H1 (cell line): ENCODE measurements at regions not wholly inside any gene's neighbourhood (a gene's known extent, or its start where the extent isn't known, plus 50 kb on each side); places are given as distances from the start of the nearest gene placed in this dataset.

Source experiments
- CTCF ChIA-PET: fragments of 300-600 bp; sonication (Branson Sonifier 250); formaldehyde crosslinking; loops from one replicate; lab custom pipeline; 2021; ENCODE audit not compliant: partially characterized antibody; lab: Charles Lee
- POLR2A ChIA-PET: fragments of 300-600 bp; sonication (Branson Sonifier 250); formaldehyde crosslinking; loops from one replicate; lab custom pipeline; 2021; ENCODE audit warnings: inconsistent platforms; ENCODE audit not compliant: partially characterized antibody; lab: Charles Lee
- DNase-seq, 2 experiments: peaks; one replicate each; pipeline versions ENCODE4 v3.0.0 to v3.0.0-alpha.2; 2010 to 2022; ENCODE audit warnings: low spot score in 2 of 2, low read depth in 1 of 2, mixed read lengths in 1 of 2
- FAIRE-seq: peaks from 2 replicates; lab custom pipeline; 2011; peaks lifted over from hg19 to GRCh38; lab: Jason Lieb, UNC
- H2AFZ ChIP-seq: 2 replicates; pipeline ENCODE4 v1.8.1; 2012; ENCODE audit warnings: low read length, inconsistent platforms
- H2AK5ac ChIP-seq: 2 replicates; pipeline ENCODE4 v1.6.1; 2013; ENCODE audit warnings: low read depth, low read length
- H2BK120ac ChIP-seq: replicated peaks from 2 replicates; pipeline ENCODE3; 2013; ENCODE audit warnings: low read depth, low read length, inconsistent platforms
- H2BK12ac ChIP-seq: 2 replicates; pipeline ENCODE4 v1.6.1; 2013; ENCODE audit warnings: low read depth, low read length
- H2BK15ac ChIP-seq: 2 replicates; pipeline ENCODE4 v1.6.1; 2013; ENCODE audit warnings: low read length
- H2BK20ac ChIP-seq: 2 replicates; pipeline ENCODE4 v1.6.1; 2013; ENCODE audit warnings: low read length
- H2BK5ac ChIP-seq: 2 replicates; pipeline ENCODE4 v1.6.1; 2013; ENCODE audit warnings: low read depth, low read length
- H3K14ac ChIP-seq: 2 replicates; pipeline ENCODE4 v1.6.1; 2013; ENCODE audit warnings: inconsistent platforms; ENCODE audit not compliant: insufficient read length
- H3K18ac ChIP-seq: 2 replicates; pipeline ENCODE4 v1.6.1; 2013; ENCODE audit warnings: low read length; ENCODE audit errors: extremely low read depth
- H3K23ac ChIP-seq: 2 replicates; pipeline ENCODE4 v1.6.1; 2013; ENCODE audit warnings: inconsistent platforms; ENCODE audit not compliant: insufficient read length
- H3K23me2 ChIP-seq: 2 replicates; pipeline ENCODE4 v1.6.1; 2013; ENCODE audit warnings: low read depth, low read length
- H3K27ac ChIP-seq: 2 replicates; pipeline ENCODE4 v1.6.1; 2011; ENCODE audit warnings: low read depth, low read length, inconsistent platforms
- H3K27me3 ChIP-seq, 4 experiments: replicated peaks in 1 of 4; 1 replicate in 1 of 4; 2 replicates in 3 of 4; pipeline versions ENCODE4 v1.6.1 to v1.8.1; 2011 to 2013; ENCODE audit warnings: low read length in 3 of 4, mild to moderate bottlenecking in 3 of 4, inconsistent platforms in 2 of 4, mixed read lengths in 2 of 4, moderate library complexity in 1 of 4; ENCODE audit not compliant: control insufficient read depth in 3 of 4, insufficient read depth in 3 of 4; ENCODE audit errors: extremely low read depth in 1 of 4
- H3K36me3 ChIP-seq, 4 experiments: 2 replicates each; pipeline versions ENCODE4 v1.6.1 to v1.8.1; 2011 to 2013; ENCODE audit warnings: mild to moderate bottlenecking in 4 of 4, low read length in 3 of 4, moderate library complexity in 2 of 4, control low read depth in 1 of 4, inconsistent platforms in 1 of 4; ENCODE audit not compliant: insufficient read depth in 4 of 4, control insufficient read depth in 2 of 4
- H3K4ac ChIP-seq: replicated peaks from 2 replicates; pipeline ENCODE3; 2013; ENCODE audit warnings: low read length, low read depth, mixed read lengths, inconsistent platforms; ENCODE audit not compliant: insufficient read length
- H3K4me1 ChIP-seq, 4 experiments: replicated peaks in 1 of 4; 1 replicate in 1 of 4; 2 replicates in 3 of 4; pipeline versions ENCODE4 v1.6.1 to v1.8.1; 2011 to 2013; ENCODE audit warnings: low read length in 3 of 4, inconsistent platforms in 2 of 4, mixed read lengths in 1 of 4; ENCODE audit not compliant: insufficient read depth in 4 of 4, control insufficient read depth in 3 of 4
- H3K4me2 ChIP-seq, 2 experiments: 2 replicates each; pipeline versions ENCODE4 v1.6.1 to v1.8.1; 2011 to 2013; ENCODE audit warnings: low read depth in 2 of 2, low read length in 2 of 2, control low read depth in 1 of 2, inconsistent platforms in 1 of 2, mild to moderate bottlenecking in 1 of 2; ENCODE audit not compliant: insufficient read depth in 1 of 2
- H3K4me3 ChIP-seq, 4 experiments: fragments of 200-600, 300-600 bp in 1 of 4; sonication (generic), shearing (Covaris generic), sonication (Bioruptor Twin) in 1 of 4; 2 replicates each; pipeline versions ENCODE4 v1.5.1 to v1.8.1; 2011 to 2016; ENCODE audit warnings: low read length in 4 of 4, low read depth in 3 of 4, control low read depth in 2 of 4, inconsistent platforms in 2 of 4, mild to moderate bottlenecking in 2 of 4, mixed read lengths in 1 of 4, moderate library complexity in 1 of 4; ENCODE audit not compliant: insufficient read depth in 2 of 4; ENCODE audit errors: extremely low read depth in 1 of 4
- H3K56ac ChIP-seq: replicated peaks from 2 replicates; pipeline ENCODE3; 2013; ENCODE audit warnings: low read depth, mild to moderate bottlenecking, mixed read lengths, low read length, inconsistent platforms; ENCODE audit not compliant: insufficient read length
- H3K79me1 ChIP-seq: 2 replicates; pipeline ENCODE4 v1.6.1; 2013; ENCODE audit warnings: low read depth, low read length, control low read depth
- H3K79me2 ChIP-seq, 2 experiments: 2 replicates each; pipeline versions ENCODE4 v1.6.1 to v1.8.1; 2012 to 2013; ENCODE audit warnings: low read length in 2 of 2, mild to moderate bottlenecking in 2 of 2, inconsistent platforms in 1 of 2; ENCODE audit not compliant: insufficient read depth in 2 of 2, control insufficient read depth in 1 of 2
- H3K9ac ChIP-seq, 4 experiments: replicated peaks in 1 of 4; 1 replicate in 1 of 4; 2 replicates in 3 of 4; pipeline versions ENCODE4 v1.6.1 to v1.8.1; 2011 to 2013; ENCODE audit warnings: low read depth in 3 of 4, low read length in 3 of 4, control low read depth in 2 of 4, mild to moderate bottlenecking in 2 of 4, moderate library complexity in 2 of 4, inconsistent platforms in 1 of 4; ENCODE audit errors: extremely low read depth in 1 of 4
- H3K9me3 ChIP-seq, 2 experiments: 2 replicates each; pipeline versions ENCODE4 v1.6.1 to v1.8.1; 2012 to 2013; ENCODE audit warnings: mild to moderate bottlenecking in 2 of 2, moderate library complexity in 2 of 2, control low read depth in 1 of 2, inconsistent platforms in 1 of 2, low read depth in 1 of 2, low read length in 1 of 2, mixed read lengths in 1 of 2; ENCODE audit not compliant: insufficient read depth in 2 of 2
- H4K20me1 ChIP-seq, 2 experiments: replicated peaks in 1 of 2; 2 replicates each; pipeline versions ENCODE3 to v1.8.1; 2011 to 2013; ENCODE audit warnings: inconsistent platforms in 2 of 2, low read length in 2 of 2, mild to moderate bottlenecking in 1 of 2; ENCODE audit not compliant: insufficient read depth in 2 of 2, control insufficient read depth in 1 of 2
- H4K5ac ChIP-seq: 2 replicates; pipeline ENCODE4 v1.6.1; 2013; ENCODE audit warnings: low read length, low read depth, mixed read lengths, inconsistent platforms; ENCODE audit not compliant: insufficient read length
- H4K8ac ChIP-seq: 2 replicates; pipeline ENCODE4 v1.8.0; 2013; ENCODE audit warnings: mild to moderate bottlenecking, moderate library complexity, low read length, inconsistent platforms; ENCODE audit not compliant: insufficient read depth; ENCODE audit errors: extremely low read depth
- H4K91ac ChIP-seq: replicated peaks from 2 replicates; pipeline ENCODE3; 2013; ENCODE audit warnings: low read length, mixed read lengths, inconsistent platforms; ENCODE audit not compliant: insufficient read length
- BCL11A ChIP-seq, 2 experiments: IDR thresholded peaks; one replicate each; pipeline ENCODE4 v1.6.1; 2011; ENCODE audit warnings: low read depth in 2 of 2, low read length in 2 of 2, mild to moderate bottlenecking in 2 of 2
- GTF2F1 ChIP-seq: IDR thresholded peaks from 2 replicates; pipeline ENCODE4 v1.6.1; 2012; ENCODE audit warnings: low read depth, low read length, improper control_type of control experiment, borderline replicate concordance
- JUND ChIP-seq: IDR thresholded peaks from 2 replicates; pipeline ENCODE4 v1.6.1; 2011; ENCODE audit warnings: mild to moderate bottlenecking, improper control_type of control experiment, low read length
- SIRT6 ChIP-seq: IDR thresholded peaks from one replicate; pipeline ENCODE4 v1.7.1; 2012; ENCODE audit warnings: low read length, inconsistent platforms
- SP4 ChIP-seq: IDR thresholded peaks from 2 replicates; pipeline ENCODE4 v1.6.1; 2012; ENCODE audit warnings: low read length, inconsistent platforms
- TAF1 ChIP-seq: IDR thresholded peaks from 2 replicates; pipeline ENCODE4 v1.6.1; 2011; ENCODE audit warnings: mild to moderate bottlenecking, low read depth, low read length
- TBP ChIP-seq: IDR thresholded peaks from 2 replicates; pipeline ENCODE4 v1.6.1; 2011; ENCODE audit warnings: low read depth, low read length, improper control_type of control experiment

- FAIRE-seq = no peak
- CTCF ChIA-PET = interaction anchor here (1.9 kb wide), 1 partner anchor 111 kb away, joined by 5 read pairs; no protein-coding TSS in a partner anchor
- POLR2A ChIA-PET = no interaction called here
These were observed 184.4 kb downstream of the HLX start for GRCh38 chr1:221063651-221064050.

More at GRCh38 chr1:221063651-221064050, 184.4 kb downstream of the HLX start:
- no peak for DNase-seq
- no peaks in the 10 kb centered on the region for H3K27me3 ChIP-seq
- no peak overlapping the region for H2BK20ac ChIP-seq
- H3K9ac ChIP-seq = no peak overlapping the region
- no peaks in the 10 kb centered on the region for H3K4me1 ChIP-seq
- H3K18ac ChIP-seq = no peak overlapping the region
- no peaks in the 10 kb centered on the region for H4K20me1 ChIP-seq
- no peak overlapping the region for H2BK5ac ChIP-seq
- no peak overlapping the region for H4K5ac ChIP-seq
- no peak overlapping the region for H3K27ac ChIP-seq
- no peak overlapping the region for H3K4me2 ChIP-seq
- H3K9me3 ChIP-seq = no peaks in the 10 kb centered on the region
- H3K23me2 ChIP-seq = no peaks in the 10 kb centered on the region
- no peak overlapping the region for H2AK5ac ChIP-seq
- H3K56ac ChIP-seq = no peak overlapping the region
- no peaks in the 10 kb centered on the region for H3K79me1 ChIP-seq
- no peak overlapping the region for H4K8ac ChIP-seq
- H3K23ac ChIP-seq = no peak overlapping the region
- no peak overlapping the region for H3K4ac ChIP-seq
- no peak overlapping the region for H2BK12ac ChIP-seq
- H2AFZ ChIP-seq = no peak overlapping the region
- no peak overlapping the region for H2BK15ac ChIP-seq
- H3K4me3 ChIP-seq = no peak overlapping the region
- H3K79me2 ChIP-seq = no peaks in the 10 kb centered on the region
- H3K36me3 ChIP-seq = no peaks in the 10 kb centered on the region
- no peak for TF ChIP-seq JUND
- no peak for TF ChIP-seq BCL11A (IDR thresholded peaks at IDR 0.05; ENCODE audit: low read depth in 2 of 2, low read length in 2 of 2)
- no peak for TF ChIP-seq GTF2F1
- no peak for TF ChIP-seq SIRT6
- TF ChIP-seq SP4 = no peak
- no peak for TF ChIP-seq TBP
- no peak for TF ChIP-seq TAF1
- H3K14ac ChIP-seq = no peak overlapping the region
- no peak overlapping the region for H2BK120ac ChIP-seq
- H4K91ac ChIP-seq = no peak overlapping the region
